HG03520 (cell line): ENCODE measurements at regions not wholly inside any gene's neighbourhood (a gene's known extent, or its start where the extent isn't known, plus 50 kb on each side); places are given as distances from the start of the nearest gene placed in this dataset.
"Not testable (repeated sequence)": the region's sequence is repeated elsewhere in the genome, so short reads cannot be mapped to it uniquely, and the experiment has no call there.

ENCODE experiments used
- ATAC-seq: cut with Tn5 transposase; IDR thresholded peaks from one replicate; pipeline ENCODE4 v1.9.1; 2021; ENCODE audit warnings: mild to moderate bottlenecking, moderate library complexity; ENCODE audit not compliant: unreplicated experiment

GRCh38 chr5:54404568-54404967 is 50.9 kb upstream of the HSPB3 start:
- ATAC-seq = no peak

- no peak for ATAC-seq
Measured at GRCh38 chr5:54403885-54404416, 51.5 kb upstream of the HSPB3 start.

- ATAC-seq = no peak
Measured at GRCh38 chr5:54403121-54403520, 52.4 kb upstream of the HSPB3 start.

GRCh38 chr5:54401515-54401914 is 54.0 kb upstream of the HSPB3 start:
- peak; percentile 80 for ATAC-seq

- no peak for ATAC-seq
Measured at GRCh38 chr5:54398191-54398590, 57.3 kb upstream of the HSPB3 start.

GRCh38 chr5:54397420-54397819 is 58.1 kb upstream of the HSPB3 start:
- no peak for ATAC-seq

- ATAC-seq = not testable (repeated sequence)
Measured at GRCh38 chr5:54393007-54393406, 62.5 kb upstream of the HSPB3 start.

GRCh38 chr5:54390539-54391031 is 64.9 kb upstream of the HSPB3 start:
- no peak for ATAC-seq

GRCh38 chr5:54390015-54390414 is 65.5 kb upstream of the HSPB3 start:
- no peak for ATAC-seq

GRCh38 chr5:54389399-54389798 is 66.1 kb upstream of the HSPB3 start:
- ATAC-seq = not testable (repeated sequence)

- no peak for ATAC-seq
Measured at GRCh38 chr5:54388811-54389210, 66.7 kb upstream of the HSPB3 start.

GRCh38 chr5:54388409-54388808 is 67.1 kb upstream of the HSPB3 start:
- no peak for ATAC-seq

GRCh38 chr5:54387659-54388232 is 67.8 kb upstream of the HSPB3 start:
- ATAC-seq = no peak

GRCh38 chr5:54387031-54387430 is 68.5 kb upstream of the HSPB3 start:
- no peak for ATAC-seq

GRCh38 chr5:54385994-54386393 is 69.5 kb upstream of the HSPB3 start:
- ATAC-seq = no peak

- ATAC-seq = no peak
Measured at GRCh38 chr5:54384356-54384933, 71.1 kb upstream of the HSPB3 start.

GRCh38 chr5:54383941-54384340 is 71.6 kb upstream of the HSPB3 start:
- ATAC-seq = no peak

- ATAC-seq = no peak
Measured at GRCh38 chr5:54383225-54383901, 72.1 kb upstream of the HSPB3 start.

- not testable (repeated sequence) for ATAC-seq
Measured at GRCh38 chr5:54381319-54381718, 70.9 kb upstream of the ARL15 start.

GRCh38 chr5:54379590-54379989 is 69.2 kb upstream of the ARL15 start:
- no peak for ATAC-seq

- no peak for ATAC-seq
Measured at GRCh38 chr5:54378707-54379106, 68.3 kb upstream of the ARL15 start.

- not testable (repeated sequence) for ATAC-seq
Measured at GRCh38 chr5:54377339-54377738, 67.0 kb upstream of the ARL15 start.
